Neural progenitor cell (in vitro differentiated cells): ENCODE measurements at regions not wholly inside any gene's neighbourhood (a gene's known extent, or its start where the extent isn't known, plus 50 kb on each side); places are given as distances from the start of the nearest gene placed in this dataset.

Source experiments
- EZH2 ChIP-seq: fragments of 200-600 bp; sonication (generic); IDR thresholded peaks from 2 replicates; pipeline ENCODE4 v1.6.1; 2017; ENCODE audit warnings: antibody characterized with exemption, mild to moderate bottlenecking, moderate library complexity
- TF ChIP-seq, protein P1 (sequence below): fragments of 200-600 bp; sonication (generic); IDR thresholded peaks from 2 replicates; pipeline ENCODE4 v1.5.1; 2017; ENCODE audit warnings: antibody characterized with exemption, mild to moderate bottlenecking

DNA sequence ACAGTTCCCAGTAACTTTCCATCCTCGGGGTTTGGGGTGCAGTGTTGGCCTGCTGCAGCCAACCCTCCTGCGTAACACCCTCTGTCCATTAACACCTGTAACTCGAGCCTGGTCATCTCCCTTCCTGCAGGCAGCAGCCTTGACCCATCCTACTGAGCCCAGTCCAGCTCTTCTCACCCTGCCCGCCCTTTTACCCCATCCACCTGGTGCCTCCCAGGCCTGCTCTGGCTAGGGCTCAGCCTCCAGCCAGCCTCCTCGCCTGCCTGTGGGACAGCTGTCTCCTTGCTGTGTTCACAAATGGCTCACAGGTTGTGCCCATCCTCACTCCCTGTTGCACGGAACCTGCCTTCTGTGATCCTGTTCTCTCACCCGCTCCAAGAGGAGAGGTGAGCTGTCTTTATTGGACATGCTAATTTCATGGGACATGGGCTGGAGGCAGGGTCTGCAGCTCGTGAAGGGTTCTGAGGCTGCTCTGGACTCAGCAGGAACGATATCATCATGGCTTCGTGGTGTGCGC lies 277.2 kb upstream of the TCERG1L start:
- TF ChIP-seq, protein P1, sequence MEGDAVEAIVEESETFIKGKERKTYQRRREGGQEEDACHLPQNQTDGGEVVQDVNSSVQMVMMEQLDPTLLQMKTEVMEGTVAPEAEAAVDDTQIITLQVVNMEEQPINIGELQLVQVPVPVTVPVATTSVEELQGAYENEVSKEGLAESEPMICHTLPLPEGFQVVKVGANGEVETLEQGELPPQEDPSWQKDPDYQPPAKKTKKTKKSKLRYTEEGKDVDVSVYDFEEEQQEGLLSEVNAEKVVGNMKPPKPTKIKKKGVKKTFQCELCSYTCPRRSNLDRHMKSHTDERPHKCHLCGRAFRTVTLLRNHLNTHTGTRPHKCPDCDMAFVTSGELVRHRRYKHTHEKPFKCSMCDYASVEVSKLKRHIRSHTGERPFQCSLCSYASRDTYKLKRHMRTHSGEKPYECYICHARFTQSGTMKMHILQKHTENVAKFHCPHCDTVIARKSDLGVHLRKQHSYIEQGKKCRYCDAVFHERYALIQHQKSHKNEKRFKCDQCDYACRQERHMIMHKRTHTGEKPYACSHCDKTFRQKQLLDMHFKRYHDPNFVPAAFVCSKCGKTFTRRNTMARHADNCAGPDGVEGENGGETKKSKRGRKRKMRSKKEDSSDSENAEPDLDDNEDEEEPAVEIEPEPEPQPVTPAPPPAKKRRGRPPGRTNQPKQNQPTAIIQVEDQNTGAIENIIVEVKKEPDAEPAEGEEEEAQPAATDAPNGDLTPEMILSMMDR: no peak
- TF ChIP-seq EZH2: no peak
